GM18868 (cell line): ENCODE measurements at regions not wholly inside any gene's neighbourhood (a gene's known extent, or its start where the extent isn't known, plus 50 kb on each side); places are given as distances from the start of the nearest gene placed in this dataset.
"Not testable (repeated sequence)": the region's sequence is repeated elsewhere in the genome, so short reads cannot be mapped to it uniquely, and the experiment has no call there.

Experiments used
- ATAC-seq: cut with Tn5 transposase; IDR thresholded peaks from one replicate; pipeline ENCODE4 v1.9.1; 2021; ENCODE audit warnings: mild to moderate bottlenecking, moderate library complexity; ENCODE audit not compliant: unreplicated experiment

DNA sequence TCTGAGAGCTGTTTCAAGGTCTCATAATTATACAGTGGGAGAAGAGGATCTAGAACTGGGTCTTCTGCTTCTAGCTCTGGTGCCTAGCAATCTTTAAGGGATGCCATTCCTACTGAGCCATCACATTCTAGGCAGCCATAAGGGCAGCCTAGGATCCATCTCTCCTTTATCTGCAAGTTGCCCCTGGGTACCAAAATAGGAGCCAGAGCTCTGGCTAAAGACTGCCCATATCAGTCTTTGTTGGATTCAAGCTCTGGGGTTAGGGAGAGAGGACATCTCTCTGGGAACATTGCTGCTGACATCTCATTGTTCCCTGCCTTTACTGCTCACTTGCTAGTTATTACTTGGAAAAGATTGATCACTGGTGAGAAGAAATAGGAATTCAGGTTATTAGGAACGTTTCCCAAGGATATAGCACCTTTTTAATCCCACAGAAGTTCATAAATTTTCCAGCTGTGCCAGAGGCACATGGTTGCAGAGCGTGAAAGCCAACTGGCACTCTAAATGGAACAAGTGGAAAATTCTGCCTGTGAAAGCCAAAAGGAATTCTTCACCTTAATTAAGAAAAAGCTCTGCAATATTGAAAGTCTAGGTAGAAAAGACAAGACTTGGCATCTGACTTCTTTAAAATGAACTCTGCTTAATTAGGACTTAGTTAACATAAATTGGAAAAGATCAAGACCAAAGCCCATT, 102.2 kb downstream of the CDC42EP3 start:
- ATAC-seq, result no peak

GRCh38 chr2:37569986-37570679, 101.3 kb downstream of the CDC42EP3 start:
- no peak for ATAC-seq

DNA sequence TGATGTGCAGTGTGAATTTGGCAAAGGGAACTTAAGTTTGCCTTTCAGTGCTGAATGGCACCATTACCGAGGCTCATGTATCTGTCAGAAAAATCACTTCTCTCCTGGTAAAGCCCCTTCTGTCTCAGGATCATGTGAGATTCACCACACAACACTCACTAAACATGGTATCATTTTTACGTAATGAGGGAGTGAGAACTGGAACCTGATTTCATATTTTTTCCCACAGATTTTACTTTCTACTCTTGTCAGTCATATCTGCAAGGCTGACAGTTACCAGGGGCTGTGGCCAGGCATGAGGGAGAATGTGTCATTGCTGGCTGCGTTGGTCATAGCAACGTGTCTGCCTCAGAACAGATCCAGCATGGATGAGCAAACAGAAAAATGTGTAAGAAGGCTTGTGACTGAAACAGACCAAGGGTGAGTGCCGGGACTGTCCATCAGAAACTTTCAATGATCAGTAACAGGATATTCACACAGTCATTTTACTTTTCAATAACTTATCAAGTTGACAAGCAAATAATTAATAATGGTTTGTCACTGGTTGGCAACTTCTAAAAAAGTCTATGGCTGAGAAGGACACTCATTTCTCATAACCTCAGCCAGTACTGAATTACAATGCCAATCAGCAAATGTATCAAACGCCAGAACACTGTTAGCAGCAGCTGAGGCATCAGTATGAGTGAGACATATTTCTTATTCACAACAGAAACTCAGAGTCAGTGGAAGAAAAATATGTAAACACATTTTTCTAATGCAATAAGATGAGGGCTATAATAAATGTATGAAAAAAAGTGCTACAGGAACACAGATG, 100.5 kb downstream of the CDC42EP3 start:
- peak; percentile 92 for ATAC-seq

GRCh38 chr2:37571587-37572136, 99.8 kb downstream of the CDC42EP3 start:
- ATAC-seq, result no peak

DNA sequence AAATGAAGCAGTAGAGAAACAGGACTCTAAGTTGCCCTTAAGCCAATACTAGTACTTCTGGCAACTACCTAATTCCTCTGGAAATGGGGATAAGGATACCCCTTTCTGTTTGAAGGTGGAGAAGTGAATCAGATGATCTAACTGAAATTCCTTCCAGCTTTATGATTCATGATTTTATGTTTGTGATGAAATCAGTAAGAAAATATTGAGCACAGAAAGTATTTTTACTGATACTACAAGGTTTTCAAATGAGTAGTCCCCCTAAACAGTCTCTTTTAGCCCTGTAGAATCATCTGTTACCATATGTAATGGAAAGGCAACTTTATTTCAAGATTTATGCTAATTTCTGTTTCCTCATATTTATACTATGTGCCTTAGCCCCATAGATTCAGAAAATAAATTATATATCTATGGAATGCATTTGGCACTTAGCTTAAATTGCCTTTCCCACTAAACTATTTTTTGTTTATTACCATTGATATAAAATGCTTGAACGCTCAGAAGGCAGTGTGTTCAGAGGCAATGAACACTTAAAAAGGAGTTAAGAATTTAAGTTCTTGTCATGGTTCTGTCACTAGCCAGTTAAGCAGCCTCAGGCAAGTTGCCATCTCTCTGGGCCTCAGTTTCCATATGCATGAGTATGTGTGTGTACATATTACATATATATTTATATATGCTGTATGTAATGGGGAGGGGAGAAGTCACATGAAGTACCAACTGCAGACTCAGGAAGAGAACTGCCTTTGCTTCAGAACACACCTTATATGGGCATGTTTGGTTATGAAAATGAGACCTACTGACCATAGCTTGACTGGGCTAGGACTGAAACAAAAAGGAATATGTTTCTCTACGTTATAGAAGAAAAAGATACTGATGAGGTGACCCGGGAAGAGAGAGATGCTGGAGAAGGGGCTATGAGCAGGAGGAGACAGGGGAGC, 97.7 kb downstream of the CDC42EP3 start:
- ATAC-seq, result peak; percentile 55

DNA sequence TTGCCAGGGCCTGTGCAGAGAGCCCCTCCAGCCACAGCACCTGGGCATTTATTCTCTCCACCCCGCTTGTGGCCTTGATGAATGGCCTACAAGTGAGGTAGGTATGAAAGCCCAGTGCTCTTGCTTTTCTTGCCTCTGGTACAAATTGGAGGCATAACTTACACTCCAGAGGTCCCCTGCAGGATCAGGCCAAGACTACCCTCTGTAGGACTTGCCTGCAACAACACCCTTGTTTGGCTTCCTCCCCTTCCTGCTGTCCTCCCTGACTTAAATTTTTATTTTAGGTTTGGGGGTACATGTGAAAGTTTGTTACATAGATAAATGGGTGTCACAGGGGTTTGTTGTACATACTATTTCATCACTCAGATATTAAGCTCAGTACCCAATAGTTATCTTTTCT, 95.7 kb downstream of the CDC42EP3 start:
- no peak for ATAC-seq

DNA sequence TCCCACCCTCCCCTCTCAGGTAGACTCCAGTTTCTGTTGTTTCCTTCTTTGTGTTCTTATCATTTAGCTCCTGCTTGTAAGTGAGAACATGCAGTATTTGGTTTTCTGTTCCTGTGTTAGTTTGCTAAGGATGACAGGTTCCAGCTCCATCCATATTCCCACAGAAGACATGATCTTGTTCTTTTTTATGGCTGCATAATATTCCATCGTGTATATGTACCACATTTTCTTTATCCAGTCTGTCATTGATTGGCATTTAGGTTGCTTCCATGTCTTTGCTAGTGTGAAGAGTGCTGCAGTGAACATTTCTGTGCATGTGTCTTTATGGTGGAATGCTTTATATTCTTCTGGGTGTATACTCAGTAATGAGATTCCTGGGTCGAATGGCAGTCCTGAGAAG, 95.2 kb downstream of the CDC42EP3 start:
- ATAC-seq, result not testable (repeated sequence)

DNA sequence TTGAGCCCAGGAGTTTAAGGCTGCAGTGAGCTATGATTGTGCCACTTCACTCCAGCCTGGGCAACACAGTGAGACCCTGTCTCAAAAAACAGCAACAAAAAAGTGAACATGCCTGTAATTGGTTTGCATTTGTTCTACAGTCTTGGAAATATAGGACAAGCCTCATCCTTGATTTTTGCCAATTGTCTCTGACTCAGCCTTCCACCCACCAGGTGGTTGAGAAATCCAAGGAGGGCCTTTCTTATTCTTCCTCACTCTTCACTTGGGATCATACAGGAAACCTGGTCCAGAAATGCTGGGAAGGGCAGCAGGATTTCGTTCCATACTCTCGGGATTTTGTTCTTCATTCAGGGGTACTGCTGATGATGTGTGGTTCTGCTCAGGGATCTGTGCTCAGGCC, 94.6 kb downstream of the CDC42EP3 start:
- ATAC-seq, result no peak

DNA sequence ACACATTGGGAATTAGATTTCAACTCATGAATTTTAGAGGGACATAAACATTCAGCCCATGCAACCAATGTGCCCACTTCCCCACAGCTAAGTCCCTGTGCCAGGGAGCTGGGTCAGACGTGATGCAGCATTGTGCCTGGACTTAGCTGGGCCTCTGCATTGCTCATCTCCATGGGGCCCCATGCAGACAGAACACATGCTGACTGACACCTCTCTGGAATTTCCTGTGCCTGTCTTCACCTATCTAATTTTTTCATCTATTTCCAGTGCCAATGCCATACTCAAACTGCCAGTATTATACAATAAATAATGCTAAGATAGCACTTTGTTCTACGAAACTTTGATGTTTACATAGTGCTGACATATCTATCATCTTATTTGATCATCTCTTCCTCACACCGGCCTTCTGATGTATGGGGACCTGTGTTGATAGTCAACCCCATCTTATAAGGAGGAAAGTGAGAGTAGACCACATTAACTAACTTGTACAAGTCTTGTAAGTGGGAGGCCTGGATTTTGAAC, 92.2 kb downstream of the CDC42EP3 start:
- ATAC-seq, result no peak

- ATAC-seq, result not testable (repeated sequence)
These were observed 91.5 kb downstream of the CDC42EP3 start for GRCh38 chr2:37579949-37580348.

GRCh38 chr2:37581433-37581832, 90.0 kb downstream of the CDC42EP3 start:
- ATAC-seq, result no peak

- no peak for ATAC-seq
These were observed 88.8 kb downstream of the CDC42EP3 start for GRCh38 chr2:37582481-37583220.

GRCh38 chr2:37583402-37583801, 88.0 kb downstream of the CDC42EP3 start:
- no peak for ATAC-seq

DNA sequence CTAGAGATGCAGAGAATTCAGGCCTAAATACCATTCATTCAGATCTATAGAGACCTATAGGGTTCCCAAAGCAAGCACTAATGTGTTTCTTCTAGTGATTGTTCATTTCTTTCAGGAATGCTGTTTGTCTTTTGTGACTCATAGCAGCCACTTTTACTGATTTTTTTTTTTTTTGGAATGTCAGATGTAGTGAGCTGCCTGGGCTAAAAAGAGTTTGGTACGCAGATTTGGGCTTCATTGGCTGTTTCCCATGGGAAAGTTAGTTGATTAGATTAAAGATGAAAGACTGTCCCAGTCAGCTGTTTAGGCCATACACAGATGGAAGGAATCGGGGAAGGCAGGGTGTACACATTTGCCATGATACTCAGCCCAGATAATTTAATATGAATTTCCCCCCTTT, 87.6 kb downstream of the CDC42EP3 start:
- ATAC-seq, result no peak

GRCh38 chr2:37585295-37585908, 86.0 kb downstream of the CDC42EP3 start:
- ATAC-seq, result peak; percentile 48

DNA sequence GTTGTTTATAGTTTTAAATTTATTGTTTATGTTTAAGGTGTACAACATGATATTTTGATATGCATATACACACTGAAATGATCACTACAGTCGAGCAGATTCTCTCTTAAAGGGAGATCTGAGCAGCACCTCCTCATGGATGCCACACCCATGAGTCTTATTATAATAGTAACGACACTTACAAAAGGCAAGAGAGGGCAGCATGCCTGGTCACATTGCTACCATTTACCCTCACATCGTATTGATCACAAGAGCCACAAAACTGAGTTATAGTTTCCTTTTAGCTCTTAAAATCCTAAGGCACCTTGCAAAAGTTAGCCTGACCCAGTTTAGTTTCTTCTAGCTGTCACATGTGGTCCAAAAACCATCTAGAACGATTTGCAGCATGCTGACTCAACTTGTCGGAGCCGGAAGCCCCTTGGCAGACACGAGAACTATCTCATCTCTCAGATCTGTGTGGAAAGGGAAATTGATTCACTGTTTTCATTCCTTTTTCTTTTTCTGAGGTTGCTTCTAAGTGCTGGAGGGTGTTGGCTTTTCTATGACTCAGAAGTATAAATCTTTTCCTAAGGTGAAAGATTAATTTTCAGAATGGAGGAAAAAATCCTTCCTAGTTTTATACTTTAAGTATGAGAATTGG, 85.3 kb downstream of the CDC42EP3 start:
- ATAC-seq, result peak; percentile 47

DNA sequence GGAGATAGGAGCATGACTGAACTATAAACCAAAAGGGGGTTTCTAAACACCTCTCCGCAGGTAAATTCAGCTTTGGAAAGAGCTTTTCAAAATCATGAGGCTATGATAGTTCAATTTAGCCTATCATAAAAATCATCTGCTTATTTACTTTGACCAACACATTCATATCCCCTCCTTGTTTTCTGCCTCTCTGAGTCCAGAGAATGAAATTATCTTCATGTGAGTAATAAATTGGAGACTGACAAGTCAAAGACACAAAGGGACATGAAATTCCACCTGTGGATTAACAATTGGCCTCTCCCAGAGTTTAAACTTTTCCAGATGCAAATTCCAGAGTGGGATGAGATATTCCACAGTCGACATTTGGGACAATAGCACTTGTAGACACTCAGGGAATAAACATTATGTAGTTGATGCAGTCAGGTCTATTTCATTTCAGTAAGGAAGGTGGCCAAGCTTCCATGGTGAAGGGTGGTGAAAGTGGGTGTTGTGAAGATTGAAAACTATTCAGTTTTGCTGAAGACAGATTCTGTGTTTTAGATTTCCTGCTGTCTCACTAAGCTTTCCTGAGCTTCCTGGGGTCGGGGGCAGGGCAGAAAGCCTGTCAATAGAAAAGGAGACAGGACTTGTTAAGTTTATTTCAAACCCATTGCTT, 84.7 kb downstream of the CDC42EP3 start:
- ATAC-seq, result no peak

DNA sequence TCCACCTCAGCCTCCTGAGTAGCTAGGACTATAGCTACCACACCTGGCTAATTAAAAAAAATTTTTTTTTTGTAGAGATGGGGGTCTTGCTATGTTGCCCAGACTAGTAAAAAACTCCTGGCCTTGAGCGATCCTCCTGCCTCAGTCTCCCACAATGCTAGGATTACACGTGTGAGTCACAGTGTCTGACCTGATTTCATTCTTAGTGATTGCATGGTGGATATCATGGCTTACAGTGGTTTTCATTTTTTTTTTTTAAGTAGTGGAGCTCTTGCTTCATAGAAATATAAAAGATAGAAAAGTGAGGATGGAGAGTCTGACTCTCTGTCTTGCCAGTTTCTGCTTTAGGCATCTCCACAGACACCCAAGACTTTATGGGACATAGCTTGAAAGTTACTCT, 83.6 kb downstream of the CDC42EP3 start:
- no peak for ATAC-seq
